ENCODE measurements at regions not wholly inside any gene's neighbourhood (a gene's known extent, or its start where the extent isn't known, plus 50 kb on each side); places are given as distances from the start of the nearest gene placed in this dataset.

DNA sequence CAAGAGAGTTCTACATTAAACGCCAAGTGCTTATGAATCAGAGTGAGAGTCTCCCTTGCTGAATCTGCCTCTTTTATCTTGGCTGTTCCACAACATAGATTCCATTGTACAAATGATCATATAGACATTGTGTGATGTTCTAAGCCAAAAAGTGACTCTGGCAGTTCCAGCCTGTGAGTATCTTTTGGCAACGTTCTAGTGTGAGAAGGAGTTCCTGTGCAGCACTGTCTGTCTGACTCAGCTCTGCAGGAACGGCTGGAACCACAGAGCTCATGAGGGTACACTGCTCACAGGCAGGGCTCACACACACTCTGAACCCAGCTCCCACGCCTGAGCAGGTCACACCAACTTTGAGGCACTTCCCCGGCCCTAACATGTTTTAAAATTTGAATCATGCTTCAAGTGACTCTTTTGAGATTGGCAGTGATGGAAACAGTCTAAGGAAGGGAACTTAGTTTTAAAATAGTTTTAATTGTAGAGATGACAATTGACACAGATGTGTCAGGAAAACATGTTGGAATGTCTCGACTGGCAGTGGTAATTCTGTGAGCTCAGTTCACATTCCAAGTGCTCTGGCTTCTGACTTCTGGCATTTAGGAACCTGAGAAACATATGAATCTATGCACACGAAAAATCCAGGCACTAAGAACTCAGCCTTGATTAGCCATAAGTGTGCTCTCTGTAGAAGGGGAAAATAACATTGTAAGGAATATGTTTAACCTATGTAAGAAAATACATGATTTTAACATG, 272.0 kb downstream of the UQCRFS1 start:
- Histone ChIP-seq H3K9ac (ENCODE audit: insufficient read length, low read depth) (no peak overlapping the region), H3K9me3 (ENCODE audit: insufficient read depth, low read length) (no peaks in the 10 kb centered on the region), H3K36me3 (ENCODE audit: insufficient read depth, insufficient read length, low read length) (no peaks in the 10 kb centered on the region), H3K27me3 (ENCODE audit: insufficient read depth, insufficient read length) (no peaks in the 10 kb centered on the region), H3K4me3 (ENCODE audit: insufficient read length, low read depth) (no peak overlapping the region), H3K4me1 (ENCODE audit: insufficient read depth, insufficient read length) (no peaks in the 10 kb centered on the region)
- TF ChIP-seq ZNF274 (IDR thresholded peaks at IDR 0.05; ENCODE audit: low read depth, low read length) (no peak), YY1 (IDR thresholded peaks at IDR 0.05; ENCODE audit: insufficient read depth, insufficient read length) (no peak), SUZ12 (IDR thresholded peaks at IDR 0.05; ENCODE audit: extremely low read depth, insufficient read depth, insufficient read length) (no peak)
- no peak for DNase-seq (ENCODE audit: low read depth, low spot score)

DNA sequence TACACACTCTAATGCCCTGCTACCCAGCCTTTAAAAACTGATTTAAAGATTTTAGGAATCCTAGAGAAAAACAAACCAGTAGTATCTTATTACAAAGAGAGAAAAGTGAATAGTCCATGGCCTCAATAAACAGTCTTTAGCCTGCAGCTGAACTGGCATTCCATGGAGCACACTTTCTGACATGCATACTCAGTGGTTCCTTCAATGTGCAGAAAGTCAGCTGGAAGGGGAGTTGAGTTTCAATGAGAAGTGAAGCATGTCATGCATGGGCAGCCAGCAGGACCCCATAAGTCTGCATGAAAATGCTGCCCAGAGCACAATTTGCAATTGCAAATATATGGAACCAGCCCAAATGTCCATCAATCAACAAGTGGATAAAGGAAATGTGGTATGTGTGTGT, 273.7 kb downstream of the UQCRFS1 start:
- Histone ChIP-seq H3K4me1 (ENCODE audit: insufficient read depth, insufficient read length) (no peaks in the 10 kb centered on the region), H3K9ac (ENCODE audit: insufficient read length, low read depth) (no peak overlapping the region), H3K27me3 (ENCODE audit: insufficient read depth, insufficient read length) (no peaks in the 10 kb centered on the region), H3K36me3 (ENCODE audit: insufficient read depth, insufficient read length, low read length) (no peaks in the 10 kb centered on the region), H3K9me3 (ENCODE audit: insufficient read depth, low read length) (no peaks in the 10 kb centered on the region), H3K4me3 (ENCODE audit: insufficient read length, low read depth) (no peak overlapping the region)
- TF ChIP-seq YY1 (IDR thresholded peaks at IDR 0.05; ENCODE audit: insufficient read depth, insufficient read length): no peak
- TF ChIP-seq SUZ12 (IDR thresholded peaks at IDR 0.05; ENCODE audit: extremely low read depth, insufficient read depth, insufficient read length): no peak
- no peak for TF ChIP-seq ZNF274 (IDR thresholded peaks at IDR 0.05; ENCODE audit: low read depth, low read length)
- DNase-seq (ENCODE audit: low read depth, low spot score): no peak

DNA sequence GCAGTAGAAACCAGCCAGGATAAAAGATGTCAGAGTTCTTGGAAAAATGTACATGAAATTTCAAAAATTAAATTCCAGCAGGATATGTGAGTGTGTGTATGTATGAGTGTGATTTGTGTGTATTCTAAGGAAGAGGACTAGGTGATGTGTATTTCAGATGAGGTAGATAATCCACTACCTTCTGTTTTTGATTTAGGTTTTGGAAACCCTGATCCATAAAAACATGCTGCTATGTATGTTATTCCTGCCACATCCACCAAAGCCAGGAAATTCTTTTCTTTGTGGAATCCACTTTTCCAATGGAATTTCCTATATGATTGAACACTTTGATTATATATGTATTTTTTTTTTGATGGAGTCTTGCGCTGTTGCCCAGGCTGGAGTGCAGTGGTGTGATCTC, 276.9 kb downstream of the UQCRFS1 start:
- no peak for DNase-seq (ENCODE audit: low read depth, low spot score)
- Histone ChIP-seq H3K9ac (ENCODE audit: insufficient read length, low read depth) (no peak overlapping the region), H3K4me3 (ENCODE audit: insufficient read length, low read depth) (no peak overlapping the region), H3K9me3 (ENCODE audit: insufficient read depth, low read length) (no peaks in the 10 kb centered on the region), H3K4me1 (ENCODE audit: insufficient read depth, insufficient read length) (no peaks in the 10 kb centered on the region), H3K27me3 (ENCODE audit: insufficient read depth, insufficient read length) (no peaks in the 10 kb centered on the region), H3K36me3 (ENCODE audit: insufficient read depth, insufficient read length, low read length) (no peaks in the 10 kb centered on the region)
- TF ChIP-seq ZNF274 (IDR thresholded peaks at IDR 0.05; ENCODE audit: low read depth, low read length): no peak
- no peak for TF ChIP-seq YY1 (IDR thresholded peaks at IDR 0.05; ENCODE audit: insufficient read depth, insufficient read length)
- no peak for TF ChIP-seq SUZ12 (IDR thresholded peaks at IDR 0.05; ENCODE audit: extremely low read depth, insufficient read depth, insufficient read length)

DNA sequence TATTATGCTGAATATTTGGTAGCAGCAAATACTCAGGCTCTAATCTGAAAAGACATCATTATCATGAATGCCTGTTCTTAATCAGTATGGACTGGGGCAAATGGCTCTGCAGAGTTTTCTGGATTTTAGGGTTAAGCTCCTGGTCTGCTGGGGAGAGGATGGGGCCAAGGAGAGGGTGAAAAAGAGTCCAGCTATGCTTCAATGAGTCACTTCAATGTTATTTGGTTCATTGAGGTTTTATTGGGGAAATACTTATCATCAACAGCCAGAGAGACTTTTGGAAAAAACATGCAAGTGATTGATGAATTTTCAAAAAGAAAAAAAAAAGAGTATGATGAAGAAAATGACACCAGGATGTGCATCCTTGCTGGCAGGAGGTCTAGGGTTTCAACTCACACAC, 278.3 kb downstream of the UQCRFS1 start:
- Histone ChIP-seq H3K36me3 (ENCODE audit: insufficient read depth, insufficient read length, low read length) (no peaks in the 10 kb centered on the region), H3K9me3 (ENCODE audit: insufficient read depth, low read length) (no peaks in the 10 kb centered on the region), H3K9ac (ENCODE audit: insufficient read length, low read depth) (no peak overlapping the region), H3K4me1 (ENCODE audit: insufficient read depth, insufficient read length) (no peaks in the 10 kb centered on the region), H3K4me3 (ENCODE audit: insufficient read length, low read depth) (no peak overlapping the region), H3K27me3 (ENCODE audit: insufficient read depth, insufficient read length) (no peaks in the 10 kb centered on the region)
- no peak for DNase-seq (ENCODE audit: low read depth, low spot score)
- no peak for TF ChIP-seq YY1 (IDR thresholded peaks at IDR 0.05; ENCODE audit: insufficient read depth, insufficient read length)
- TF ChIP-seq SUZ12 (IDR thresholded peaks at IDR 0.05; ENCODE audit: extremely low read depth, insufficient read depth, insufficient read length): no peak
- no peak for TF ChIP-seq ZNF274 (IDR thresholded peaks at IDR 0.05; ENCODE audit: low read depth, low read length)

DNA sequence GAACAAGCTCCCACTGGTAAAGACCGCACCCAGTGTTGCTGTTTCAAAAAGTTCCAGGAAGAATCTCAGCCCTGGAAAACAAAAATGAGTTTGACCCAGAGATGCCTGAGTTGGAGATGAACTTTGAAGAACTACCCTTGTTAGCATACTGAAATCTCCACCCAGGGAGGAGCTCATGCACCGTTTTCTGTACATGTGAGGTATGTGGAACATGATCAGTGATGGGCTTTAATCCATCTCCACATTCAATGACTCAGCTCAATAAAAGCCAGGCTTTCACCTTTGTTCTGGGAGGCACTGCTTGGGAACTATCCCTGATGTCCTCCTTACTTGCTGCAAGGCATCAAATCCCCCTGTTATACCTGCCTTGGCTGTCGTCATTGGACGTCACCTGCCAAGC, 279.9 kb downstream of the UQCRFS1 start:
- no peaks in the 10 kb centered on the region for H3K36me3 ChIP-seq (ENCODE audit: insufficient read depth, insufficient read length, low read length)
- no peak for DNase-seq (ENCODE audit: low read depth, low spot score)
- TF ChIP-seq SUZ12 (IDR thresholded peaks at IDR 0.05; ENCODE audit: extremely low read depth, insufficient read depth, insufficient read length) (no peak), ZNF274 (IDR thresholded peaks at IDR 0.05; ENCODE audit: low read depth, low read length) (no peak), YY1 (IDR thresholded peaks at IDR 0.05; ENCODE audit: insufficient read depth, insufficient read length) (no peak)
- H3K9me3 ChIP-seq (ENCODE audit: insufficient read depth, low read length): no peaks in the 10 kb centered on the region
- H3K4me3 ChIP-seq (ENCODE audit: insufficient read length, low read depth): no peak overlapping the region
- no peaks in the 10 kb centered on the region for H3K27me3 ChIP-seq (ENCODE audit: insufficient read depth, insufficient read length)
- no peaks in the 10 kb centered on the region for H3K4me1 ChIP-seq (ENCODE audit: insufficient read depth, insufficient read length)
- no peak overlapping the region for H3K9ac ChIP-seq (ENCODE audit: insufficient read length, low read depth)

DNA sequence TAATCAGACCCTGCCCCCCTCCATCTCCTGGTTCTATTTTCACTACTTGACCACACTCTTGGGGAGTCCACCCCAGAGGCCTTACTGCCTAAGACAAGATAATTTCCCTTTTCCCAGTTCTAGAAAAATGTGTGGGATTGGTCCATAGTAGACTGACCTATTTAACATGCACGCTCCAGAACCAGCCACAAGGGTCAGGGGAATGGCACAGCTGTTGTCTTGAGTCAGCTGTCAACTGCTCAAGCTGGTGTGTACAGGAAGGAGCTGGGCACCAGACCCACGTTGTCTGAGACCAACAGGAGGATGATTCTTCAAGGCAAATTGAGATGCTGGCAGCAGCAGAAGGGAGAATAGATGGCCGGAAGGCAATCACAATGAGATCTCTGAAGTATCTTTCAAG, 280.5 kb downstream of the UQCRFS1 start:
- Histone ChIP-seq H3K4me1 (ENCODE audit: insufficient read depth, insufficient read length) (no peaks in the 10 kb centered on the region), H3K9me3 (ENCODE audit: insufficient read depth, low read length) (no peaks in the 10 kb centered on the region), H3K9ac (ENCODE audit: insufficient read length, low read depth) (no peak overlapping the region), H3K4me3 (ENCODE audit: insufficient read length, low read depth) (no peak overlapping the region), H3K27me3 (ENCODE audit: insufficient read depth, insufficient read length) (no peaks in the 10 kb centered on the region), H3K36me3 (ENCODE audit: insufficient read depth, insufficient read length, low read length) (no peaks in the 10 kb centered on the region)
- DNase-seq (ENCODE audit: low read depth, low spot score): no peak
- TF ChIP-seq SUZ12 (IDR thresholded peaks at IDR 0.05; ENCODE audit: extremely low read depth, insufficient read depth, insufficient read length) (no peak), YY1 (IDR thresholded peaks at IDR 0.05; ENCODE audit: insufficient read depth, insufficient read length) (no peak), ZNF274 (IDR thresholded peaks at IDR 0.05; ENCODE audit: low read depth, low read length) (no peak)

DNA sequence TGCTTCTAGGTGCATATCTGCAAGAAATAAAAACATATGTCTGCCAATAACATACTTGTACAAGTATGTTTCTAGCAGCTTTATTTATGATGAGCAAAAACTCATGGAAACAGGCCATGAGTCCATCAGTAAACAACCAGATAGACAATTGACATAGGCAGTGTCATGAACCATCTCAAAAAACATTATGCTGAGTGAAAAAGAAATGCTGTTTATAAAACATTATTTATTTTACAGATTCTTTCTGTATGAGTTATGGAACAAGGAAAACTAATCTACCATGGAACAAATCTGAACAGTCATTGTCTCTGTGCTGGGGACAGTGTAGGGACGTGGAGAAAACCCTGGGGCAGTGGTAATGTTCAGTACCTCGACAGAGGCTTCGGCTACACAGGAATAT, 283.9 kb downstream of the UQCRFS1 start:
- no peak overlapping the region for H3K9ac ChIP-seq (ENCODE audit: insufficient read length, low read depth)
- DNase-seq (ENCODE audit: low read depth, low spot score): no peak
- H3K9me3 ChIP-seq (ENCODE audit: insufficient read depth, low read length): no peaks in the 10 kb centered on the region
- TF ChIP-seq YY1 (IDR thresholded peaks at IDR 0.05; ENCODE audit: insufficient read depth, insufficient read length) (no peak), SUZ12 (IDR thresholded peaks at IDR 0.05; ENCODE audit: extremely low read depth, insufficient read depth, insufficient read length) (no peak), ZNF274 (IDR thresholded peaks at IDR 0.05; ENCODE audit: low read depth, low read length) (no peak)
- no peak overlapping the region for H3K4me3 ChIP-seq (ENCODE audit: insufficient read length, low read depth)
- no peaks in the 10 kb centered on the region for H3K4me1 ChIP-seq (ENCODE audit: insufficient read depth, insufficient read length)
- no peaks in the 10 kb centered on the region for H3K36me3 ChIP-seq (ENCODE audit: insufficient read depth, insufficient read length, low read length)
- H3K27me3 ChIP-seq (ENCODE audit: insufficient read depth, insufficient read length): no peaks in the 10 kb centered on the region

Measured in NT2/D1 (cell line).